HG03280 (cell line): ENCODE measurements at regions not wholly inside any gene's neighbourhood (a gene's known extent, or its start where the extent isn't known, plus 50 kb on each side); places are given as distances from the start of the nearest gene placed in this dataset.
"Not testable (repeated sequence)": the region's sequence is repeated elsewhere in the genome, so short reads cannot be mapped to it uniquely, and the experiment has no call there.

Experiments used
- ATAC-seq: cut with Tn5 transposase; IDR thresholded peaks from one replicate; pipeline ENCODE4 v1.9.1; 2021; ENCODE audit warnings: mild to moderate bottlenecking, moderate library complexity; ENCODE audit not compliant: unreplicated experiment

GRCh38 chr4:127448986-127449385 lies 183.8 kb upstream of the INTU start:
- ATAC-seq, result no peak

GRCh38 chr4:127449449-127449848 lies 183.3 kb upstream of the INTU start:
- no peak for ATAC-seq

GRCh38 chr4:127450276-127450675 lies 182.5 kb upstream of the INTU start:
- ATAC-seq, result no peak

- ATAC-seq, result no peak
Measured at GRCh38 chr4:127463883-127464282, 168.9 kb upstream of the INTU start.

GRCh38 chr4:127469542-127469941 lies 163.2 kb upstream of the INTU start:
- no peak for ATAC-seq

GRCh38 chr4:127469959-127470809 lies 162.6 kb upstream of the INTU start:
- no peak for ATAC-seq

GRCh38 chr4:127478271-127478670 lies 154.5 kb upstream of the INTU start:
- not testable (repeated sequence) for ATAC-seq

- no peak for ATAC-seq
Measured at GRCh38 chr4:127479031-127479622, 153.6 kb upstream of the INTU start.

GRCh38 chr4:127482049-127482448 lies 150.7 kb upstream of the INTU start:
- no peak for ATAC-seq

- no peak for ATAC-seq
Measured at GRCh38 chr4:127484117-127484516, 148.6 kb upstream of the INTU start.

GRCh38 chr4:127486248-127486647 lies 146.5 kb upstream of the INTU start:
- ATAC-seq, result no peak

- no peak for ATAC-seq
Measured at GRCh38 chr4:127491571-127491970, 141.2 kb upstream of the INTU start.

- not testable (repeated sequence) for ATAC-seq
Measured at GRCh38 chr4:127496875-127497274, 135.9 kb upstream of the INTU start.

GRCh38 chr4:127498366-127498765 lies 134.4 kb upstream of the INTU start:
- ATAC-seq, result no peak

GRCh38 chr4:127500242-127500641 lies 132.5 kb upstream of the INTU start:
- no peak for ATAC-seq

- no peak for ATAC-seq
Measured at GRCh38 chr4:127501103-127501502, 131.7 kb upstream of the INTU start.

- ATAC-seq, result no peak
Measured at GRCh38 chr4:127503111-127503510, 129.6 kb upstream of the INTU start.

- ATAC-seq, result no peak
Measured at GRCh38 chr4:127505203-127505602, 127.6 kb upstream of the INTU start.

- no peak for ATAC-seq
Measured at GRCh38 chr4:127506283-127506682, 126.5 kb upstream of the INTU start.

- ATAC-seq, result no peak
Measured at GRCh38 chr4:127509155-127509554, 123.6 kb upstream of the INTU start.

GRCh38 chr4:127512672-127513071 lies 120.1 kb upstream of the INTU start:
- not testable (repeated sequence) for ATAC-seq

- not testable (repeated sequence) for ATAC-seq
Measured at GRCh38 chr4:127515259-127515658, 117.5 kb upstream of the INTU start.
